Stimulated activated CD4-positive, alpha-beta T cell treated with anti-CD3 and anti-CD28 coated beads, Interleukin-4, amount 100 ng/mL, for 48 hours (primary cell): ENCODE measurements at regions not wholly inside any gene's neighbourhood (a gene's known extent, or its start where the extent isn't known, plus 50 kb on each side); places are given as distances from the start of the nearest gene placed in this dataset.
"Not testable (repeated sequence)": the region's sequence is repeated elsewhere in the genome, so short reads cannot be mapped to it uniquely, and the experiment has no call there.

Experiments
- DNase-seq, 2 donors: peaks; one replicate each; pipeline ENCODE4 v3.0.0-alpha.2; 2020; ENCODE audit warnings: low read depth in 2 of 2

GRCh38 chr20:53721445-53721963 lies 127.9 kb upstream of the ZNF217 start:
- not testable (repeated sequence) for DNase-seq

DNA sequence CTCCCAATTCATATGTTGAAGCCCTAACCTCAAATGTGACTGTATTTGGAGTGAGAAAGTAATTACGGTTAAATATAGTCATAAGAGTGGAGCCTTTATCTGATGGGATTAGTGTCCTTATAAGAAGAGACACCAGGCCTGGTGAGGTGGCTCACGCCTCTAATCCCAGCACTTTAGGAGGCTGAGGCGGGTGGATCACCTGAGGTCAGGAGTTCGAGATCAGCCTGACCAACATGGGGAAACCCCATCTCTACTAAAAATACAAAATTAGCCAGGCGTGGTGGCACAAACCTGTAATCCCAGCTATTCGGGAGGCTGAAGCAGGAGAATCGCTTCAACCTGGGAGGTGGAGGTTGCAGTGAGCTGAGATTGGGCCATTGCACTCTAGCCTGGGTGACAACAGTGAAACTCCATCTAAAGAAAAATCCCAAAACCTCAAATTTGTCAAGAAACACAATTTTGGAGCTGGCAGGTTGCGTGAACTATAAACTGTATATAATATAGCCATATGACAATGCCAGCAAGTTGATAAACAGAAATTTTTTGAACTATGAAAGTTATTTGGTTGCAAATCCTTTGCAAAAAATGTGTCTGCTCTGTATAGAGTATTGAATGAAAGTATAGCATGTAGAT lies 125.6 kb upstream of the ZNF217 start:
- DNase-seq = not testable (repeated sequence)

DNA sequence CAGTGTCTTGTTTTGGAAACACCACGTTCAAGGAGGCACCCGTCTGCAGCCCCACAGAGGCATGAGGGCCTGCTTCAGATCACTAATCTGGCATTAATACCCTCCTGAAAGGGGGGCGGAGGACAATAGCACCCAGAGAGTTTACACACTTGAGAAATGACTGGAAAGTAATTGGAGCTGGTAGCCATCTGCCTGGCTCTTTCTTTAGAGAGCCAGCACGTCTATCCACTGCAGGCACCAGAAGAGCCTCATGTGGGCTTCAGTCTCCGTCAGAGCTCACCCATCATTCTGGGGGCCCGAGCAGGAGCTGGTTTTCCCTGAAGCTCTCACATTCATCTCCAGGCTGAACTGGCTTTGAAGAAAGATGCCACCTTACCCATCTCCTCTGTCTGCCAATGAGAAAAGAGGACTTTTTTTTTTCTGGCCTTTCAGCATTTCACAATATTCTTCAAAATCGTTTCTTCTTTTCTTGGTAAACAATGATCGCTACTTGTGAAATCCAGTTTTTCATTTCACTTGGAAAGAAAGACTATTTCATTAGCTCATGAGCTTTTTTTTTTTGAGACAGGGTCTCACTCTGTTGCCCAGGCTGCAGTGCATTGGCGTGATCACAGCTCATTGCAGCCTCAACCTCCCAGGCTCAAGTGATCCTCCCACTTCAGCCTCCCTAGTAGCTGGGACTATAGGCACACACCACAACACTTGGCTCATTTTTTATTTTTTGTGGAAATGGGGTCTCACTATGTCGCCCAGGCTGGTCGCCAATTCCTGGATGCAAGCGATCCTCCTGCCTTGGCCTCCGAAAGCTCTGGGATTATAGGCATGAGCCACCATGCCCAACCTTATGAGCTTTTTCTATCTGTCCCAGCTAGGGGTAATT lies 124.7 kb upstream of the ZNF217 start:
- DNase-seq = no peak

- no peak for DNase-seq
Observed at GRCh38 chr20:53716395-53716794, 122.8 kb upstream of the ZNF217 start.

- DNase-seq = no peak
Observed at GRCh38 chr20:53714524-53714923, 120.9 kb upstream of the ZNF217 start.

DNA sequence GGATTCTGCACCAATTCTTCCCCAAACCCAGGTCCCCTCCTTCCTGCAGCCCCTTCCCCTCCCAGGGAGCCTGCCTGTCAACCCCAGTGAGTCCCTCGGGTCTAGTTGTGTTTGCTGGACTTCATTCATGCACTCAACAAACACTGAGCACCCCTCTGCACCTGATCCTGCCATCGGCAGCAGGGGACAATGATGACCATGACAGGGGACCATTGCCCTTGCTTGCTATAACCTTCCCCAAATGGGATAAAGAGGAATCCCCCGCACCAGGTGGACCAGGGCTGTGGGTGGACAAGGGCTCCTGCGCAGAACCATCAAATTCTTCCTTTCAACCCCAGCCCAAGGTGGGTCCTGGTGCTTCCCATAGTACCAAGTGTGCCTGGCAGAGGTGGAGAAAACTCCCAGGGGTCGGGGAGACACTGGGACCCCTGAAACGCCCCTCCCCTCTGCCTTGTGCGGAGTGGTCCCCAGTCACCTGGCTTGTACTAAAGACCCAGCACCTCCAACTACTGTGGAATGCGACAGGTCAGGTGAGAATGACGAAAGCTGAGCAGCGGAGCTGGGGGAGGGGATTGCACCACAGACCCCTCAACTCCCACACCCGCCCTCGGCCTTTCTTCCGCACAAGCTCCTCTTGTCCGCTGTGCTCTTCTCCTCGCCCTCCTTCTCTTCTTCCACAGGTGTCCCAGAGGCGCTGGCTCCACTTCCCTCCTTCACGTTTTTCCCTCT lies 119.9 kb upstream of the ZNF217 start:
- DNase-seq = no peak

GRCh38 chr20:53712212-53712977 lies 118.8 kb upstream of the ZNF217 start:
- DNase-seq = no peak

DNA sequence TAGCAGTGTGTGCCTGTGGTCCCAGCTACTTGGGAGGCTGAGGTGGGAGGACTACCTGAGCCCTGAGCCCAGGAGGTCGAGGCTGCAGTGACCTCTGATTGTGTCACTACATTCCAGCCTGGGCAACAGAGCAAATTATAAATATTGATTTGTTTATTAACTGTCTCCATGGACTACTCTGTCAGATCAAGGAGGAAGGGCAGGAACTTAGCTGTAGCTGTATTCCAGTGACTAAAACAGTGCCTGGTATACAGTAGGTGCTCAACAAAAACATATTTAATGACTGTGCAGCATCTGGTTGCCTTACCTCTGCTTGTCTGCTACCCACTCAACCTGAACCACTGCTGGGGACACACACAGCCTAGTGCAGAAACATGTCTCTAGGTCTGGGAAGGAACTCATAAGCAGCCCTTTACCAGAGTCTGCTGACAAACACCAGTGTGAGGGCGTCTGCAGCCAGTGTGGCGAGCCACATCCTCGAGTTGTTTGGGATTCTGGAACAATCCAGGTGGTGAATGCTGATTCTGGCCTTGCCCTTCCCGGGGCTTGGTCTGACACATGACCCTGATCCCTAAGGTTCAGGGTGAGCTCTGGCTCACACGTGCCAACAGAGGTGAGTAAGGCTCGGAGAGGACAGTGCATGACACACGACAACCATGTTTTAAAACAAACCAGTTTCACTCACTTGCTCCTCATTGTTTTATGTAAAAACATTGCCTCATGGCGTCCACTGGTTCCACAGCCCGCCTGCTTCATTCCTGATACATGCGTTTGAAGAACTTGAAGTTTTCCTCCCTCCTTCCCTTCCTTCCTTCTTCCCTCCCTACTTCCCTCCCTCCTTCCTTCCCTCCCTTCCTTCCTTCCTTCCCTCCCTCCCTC lies 117.9 kb upstream of the ZNF217 start:
- no peak for DNase-seq

DNA sequence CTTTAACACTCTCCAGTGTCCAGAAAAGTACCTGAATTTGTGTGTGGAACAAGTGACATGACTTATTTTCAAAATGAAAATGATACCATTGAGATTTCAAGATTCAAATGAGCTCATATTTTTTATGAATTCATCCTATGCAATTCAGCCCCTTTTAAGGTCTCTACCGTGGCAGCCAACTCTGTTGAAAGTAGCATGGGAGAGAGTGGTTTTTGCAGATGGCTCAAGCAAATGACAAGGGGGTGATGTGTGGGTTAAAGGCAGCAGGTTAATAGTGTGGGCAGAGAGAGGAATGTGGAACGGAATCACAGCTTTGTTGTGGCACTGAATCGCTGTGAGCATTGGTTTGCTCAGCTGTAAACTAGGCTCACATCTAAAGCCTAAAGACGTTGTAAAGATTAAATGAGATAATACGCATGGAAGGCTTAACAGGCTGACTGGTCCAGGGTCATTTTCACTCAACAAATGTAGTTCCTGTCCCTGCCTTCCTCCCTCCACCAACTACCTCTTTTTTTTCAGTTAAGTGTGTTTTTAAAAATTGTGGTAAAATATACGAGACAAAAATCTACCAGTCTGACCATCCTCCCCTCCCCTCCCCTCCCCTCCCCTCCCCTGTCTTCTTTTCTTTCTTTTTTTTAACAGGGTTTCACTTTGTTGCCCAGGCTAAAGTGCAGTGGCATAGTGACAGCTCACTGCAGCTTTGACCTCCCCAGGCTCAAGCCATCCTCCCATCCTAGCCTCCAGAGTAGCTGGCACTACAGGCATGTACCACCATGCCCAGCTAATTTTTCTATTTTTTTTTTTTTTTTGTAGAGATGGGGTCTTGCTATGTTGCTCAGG lies 114.7 kb upstream of the ZNF217 start:
- peak; percentile 28 to 45 for DNase-seq

DNA sequence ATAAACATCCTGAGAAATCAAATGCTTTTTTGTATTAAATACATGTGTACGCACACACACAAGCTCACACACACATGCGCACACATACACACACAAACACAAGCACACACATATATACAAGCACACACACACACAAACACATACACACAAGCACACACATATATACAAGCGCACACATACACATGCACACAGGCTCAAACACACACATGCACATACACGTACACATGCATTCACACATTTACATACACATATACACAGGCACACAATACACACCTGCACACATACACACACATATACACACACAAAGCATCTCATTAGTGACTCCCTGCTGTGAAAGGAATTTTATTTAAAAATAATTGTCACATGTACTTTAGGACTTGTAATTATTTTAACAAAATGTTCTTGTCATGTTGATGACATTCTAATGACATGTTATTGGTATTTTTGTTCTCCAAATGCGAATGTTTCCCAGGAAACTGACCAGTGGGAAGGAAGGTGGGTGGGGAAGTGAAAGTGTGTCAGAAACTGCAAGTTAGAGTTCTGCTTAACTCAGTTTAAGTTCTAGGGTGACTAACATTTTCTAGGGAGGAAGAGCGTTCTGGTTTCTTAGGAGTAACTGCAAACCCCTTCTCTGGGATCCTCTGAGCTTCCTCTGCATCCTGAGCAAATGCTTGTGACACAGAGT lies 113.9 kb upstream of the ZNF217 start:
- peak in 1 of 2 donors; percentile 17 for DNase-seq

DNA sequence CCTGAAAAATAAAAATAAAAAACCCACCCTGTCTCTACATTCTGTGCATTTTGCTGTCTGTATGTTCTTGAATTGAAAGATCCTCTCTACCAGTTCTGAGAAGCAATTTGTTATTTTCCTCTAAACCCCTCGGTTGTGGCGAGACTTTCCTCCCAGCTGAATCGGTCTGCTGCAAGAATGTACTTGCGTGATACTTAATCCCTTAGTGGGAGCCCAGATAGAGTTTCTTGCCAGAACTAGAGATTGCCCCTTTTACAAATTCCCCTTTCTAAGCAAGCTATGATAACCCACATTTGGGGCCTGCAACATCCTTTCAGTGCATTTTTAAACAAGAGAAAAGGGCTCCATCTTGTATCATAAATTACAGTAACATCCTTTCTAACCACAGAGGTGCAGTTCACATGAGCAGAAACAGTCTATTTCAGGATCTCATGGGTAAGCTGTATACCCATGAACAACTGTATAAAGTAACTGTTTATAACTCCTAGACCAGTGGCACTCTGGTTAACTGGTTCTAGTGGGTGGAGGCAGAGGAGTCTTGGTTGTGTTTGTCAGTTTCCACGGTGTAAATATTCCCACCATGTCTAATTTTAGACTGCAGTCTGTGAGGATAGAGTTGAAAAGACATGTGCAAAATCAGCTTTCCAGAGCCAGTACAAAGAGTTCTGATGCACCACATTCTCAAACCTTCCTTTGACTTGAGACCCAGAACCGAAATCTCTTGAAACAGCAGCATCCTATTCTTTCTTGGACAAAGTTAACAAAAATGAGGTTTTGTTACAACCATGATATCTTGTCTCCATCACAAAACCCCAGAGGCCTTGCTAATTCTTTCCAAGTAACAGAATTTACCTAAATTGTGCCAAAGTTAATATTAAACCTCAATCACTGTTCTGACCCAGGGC lies 113.1 kb upstream of the ZNF217 start:
- no peak for DNase-seq

DNA sequence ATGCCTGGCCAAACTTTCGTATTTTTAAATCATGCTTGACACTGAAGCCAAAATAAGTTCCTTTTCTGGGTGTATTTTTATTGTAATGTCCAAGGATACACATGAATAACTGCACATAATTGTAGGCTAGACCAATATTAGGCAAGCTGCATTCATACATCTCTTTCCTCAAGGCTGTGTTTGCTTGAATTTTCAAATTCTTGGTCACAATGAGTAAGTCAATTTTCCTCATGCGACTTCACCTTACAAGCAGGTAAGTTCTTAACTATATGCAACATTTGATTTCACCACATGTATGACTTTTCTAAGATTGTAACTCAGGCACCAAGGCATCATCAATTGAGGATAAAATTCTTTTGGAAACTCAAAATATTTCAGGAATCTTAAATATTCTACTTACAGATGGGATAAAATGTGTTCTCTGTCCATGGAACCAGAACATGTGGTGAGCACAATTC lies 112.4 kb upstream of the ZNF217 start:
- no peak for DNase-seq

- no peak for DNase-seq
Observed at GRCh38 chr20:53702617-53703016, 109.0 kb upstream of the ZNF217 start.

GRCh38 chr20:53699906-53700305 lies 106.3 kb upstream of the ZNF217 start:
- DNase-seq = no peak

- DNase-seq = no peak
Observed at GRCh38 chr20:53699085-53699674, 105.5 kb upstream of the ZNF217 start.

DNA sequence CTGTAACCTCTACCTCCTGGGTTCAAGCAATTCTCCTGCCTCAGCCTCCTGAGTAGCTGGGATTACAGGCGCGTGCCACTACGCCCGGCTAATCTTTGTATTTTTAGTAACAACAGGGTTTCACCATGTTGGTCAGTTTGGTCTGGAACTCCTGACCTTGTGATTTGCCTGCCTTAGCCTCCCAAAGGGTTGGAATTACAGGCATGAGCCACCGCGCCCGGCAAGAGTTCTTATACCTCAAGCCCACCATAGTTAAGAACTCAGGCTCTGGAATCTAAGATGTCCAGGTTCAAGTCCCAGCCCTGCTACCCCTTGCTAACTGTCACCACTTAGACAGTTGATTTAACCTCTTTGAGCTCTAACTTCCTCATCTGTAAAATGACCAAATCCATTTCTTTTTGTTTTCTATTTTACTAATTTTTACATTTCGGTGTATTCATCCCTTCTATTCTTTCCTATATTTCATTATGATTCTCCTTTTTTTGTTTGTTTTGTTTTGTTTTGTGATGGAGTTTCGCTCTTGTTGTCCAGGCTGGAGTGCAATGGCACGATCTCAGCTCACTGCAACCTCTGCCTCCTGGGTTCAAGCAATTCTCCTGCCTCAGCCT lies 104.8 kb upstream of the ZNF217 start:
- DNase-seq = no peak
